Upper lobe of left lung (tissue), 6 donors: ENCODE measurements at regions not wholly inside any gene's neighbourhood (a gene's known extent, or its start where the extent isn't known, plus 50 kb on each side); places are given as distances from the start of the nearest gene placed in this dataset.
A peak's percentile ranks its signal among the peaks of the same experiment; 100 is the strongest.

Source experiments
- ATAC-seq, 2 donors: fragments of 200-7000 bp; cut with Tn5 transposase; one replicate each; pipeline ENCODE4 v1.9.1; 2022; ENCODE audit warnings: mild to moderate bottlenecking in 2 of 2, moderate library complexity in 2 of 2; ENCODE audit not compliant: low FRiP score in 2 of 2
- DNase-seq, 2 donors: peaks; one replicate each; pipeline ENCODE4 v3.0.0-alpha.2; 2019 to 2020
- H3K27ac ChIP-seq, 4 donors: fragments of 200-600 bp; sonication (generic); one replicate each; pipeline ENCODE4 v1.5.1; 2016 to 2019
- H3K27me3 ChIP-seq, 4 donors: fragments of 200-600 bp; sonication (generic); one replicate each; pipeline ENCODE4 v1.5.1; 2017 to 2019
- H3K36me3 ChIP-seq, 4 donors: fragments of 200-600 bp; sonication (generic); one replicate each; pipeline ENCODE4 v1.5.1; 2016 to 2019
- H3K4me1 ChIP-seq, 4 donors: fragments of 200-600 bp; sonication (generic); one replicate each; pipeline ENCODE4 v1.5.1; 2018 to 2019
- H3K4me3 ChIP-seq, 4 donors: fragments of 200-600 bp; sonication (generic); one replicate each; pipeline ENCODE4 v1.5.1; 2017 to 2019; ENCODE audit warnings: mild to moderate bottlenecking in 2 of 4, moderate library complexity in 1 of 4
- H3K9me3 ChIP-seq, 4 donors: fragments of 200-600 bp; sonication (generic); one replicate each; pipeline ENCODE4 v1.5.1; 2018 to 2019
- CTCF ChIP-seq, 6 experiments: fragments of 450-650 bp in 4 of 6; fragments of 200-600 bp in 2 of 6; sonication (generic) in 2 of 6; IDR thresholded peaks; one replicate each; pipeline ENCODE4 v1.5.1; 2016 to 2019; ENCODE audit warnings: antibody characterized with exemption in 6 of 6
- EP300 ChIP-seq, 4 donors: sonication (generic); formaldehyde crosslinking; IDR thresholded peaks; one replicate each; pipeline ENCODE4 v1.5.1; 2017; ENCODE audit warnings: antibody characterized with exemption in 4 of 4, control low read depth in 2 of 4
- POLR2A ChIP-seq, 4 donors: fragments of 450-650 bp; IDR thresholded peaks; one replicate each; pipeline ENCODE4 v1.5.1; 2016 to 2017; ENCODE audit warnings: antibody characterized with exemption in 4 of 4, mild to moderate bottlenecking in 2 of 4
- POLR2AphosphoS5 ChIP-seq, 2 donors: sonication (generic); formaldehyde crosslinking; IDR thresholded peaks; one replicate each; pipeline ENCODE4 v1.5.1; 2017; ENCODE audit warnings: antibody characterized with exemption in 2 of 2
- WGBS, 2 donors: methylation state at CpG; one replicate each; pipeline ENCODE4 v1.1.5; 2017 to 2018; 5-methylcytosine and 5-hydroxymethylcytosine counted together
- donor health status: DM: no; HTN: no; CAD: no; lungs with moderate emphysema.
- donor health status: DM: no; HTN: yes; CAD: no; lungs with severe emphysema.

- H3K4me1 ChIP-seq = peaks cover 0 to 7% (median 4%) of the 10 kb centered on the region in 4 donors
- WGBS, 2 donors = 89 to 98% methylated on average over 5 of the region's 5 CpGs
- DNase-seq = no peak
- H3K36me3 ChIP-seq = no peaks in the 10 kb centered on the region
- no peaks in the 10 kb centered on the region for H3K27me3 ChIP-seq
- no peak for ATAC-seq
- no peaks in the 10 kb centered on the region for H3K9me3 ChIP-seq
- no peak overlapping the region for H3K4me3 ChIP-seq
- TF ChIP-seq CTCF (IDR thresholded peaks at IDR 0.05) = no peak
- no peak for TF ChIP-seq POLR2AphosphoS5 (IDR thresholded peaks at IDR 0.05)
- no peak for TF ChIP-seq POLR2A (IDR thresholded peaks at IDR 0.05)
- TF ChIP-seq EP300 (IDR thresholded peaks at IDR 0.05) = no peak
- no peak overlapping the region for H3K27ac ChIP-seq
Measured at GRCh38 chr3:16092923-16093322, 81.6 kb upstream of the GALNT15 start.

DNA sequence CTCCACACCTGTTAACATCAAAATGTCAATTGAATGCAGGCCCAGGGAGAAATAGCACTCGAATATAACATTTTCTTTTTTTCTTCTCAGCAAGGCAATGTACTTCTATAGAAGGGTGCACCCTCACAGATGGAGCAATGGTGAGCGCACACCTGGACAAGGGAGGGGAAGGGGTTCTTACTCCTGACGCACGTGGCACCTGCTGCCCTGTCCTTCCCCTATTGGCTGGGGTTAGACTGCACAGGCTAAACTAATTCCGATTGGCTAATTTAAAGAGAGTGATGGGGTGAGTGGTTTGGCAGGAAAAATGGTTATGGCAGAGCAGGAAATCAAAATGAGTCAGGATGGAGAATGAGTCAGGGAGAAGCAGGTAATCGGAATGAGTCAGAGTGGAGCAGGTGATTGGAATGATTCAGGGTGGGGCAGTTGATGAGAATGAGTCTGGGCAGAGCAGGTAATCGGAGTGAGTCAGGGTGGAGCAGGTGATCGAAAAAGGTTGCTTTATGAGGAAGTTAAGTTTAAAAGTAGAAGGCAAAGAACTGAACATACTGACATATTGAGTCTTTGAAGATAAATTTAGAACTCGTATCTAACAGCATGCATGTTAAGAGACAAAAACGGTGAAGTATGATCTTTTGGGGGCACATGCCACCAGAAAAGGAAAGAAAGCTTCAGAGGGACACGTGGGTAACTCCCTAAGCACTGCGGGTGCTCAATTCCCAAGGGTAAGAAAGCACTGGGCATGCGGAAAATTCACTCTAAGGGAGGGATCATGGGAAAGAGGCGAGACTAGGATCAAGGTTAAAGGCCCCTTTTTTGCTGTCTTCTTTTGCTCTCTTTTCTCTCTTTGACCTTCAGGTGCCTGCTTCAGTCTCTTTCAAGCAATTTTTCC lies 72.9 kb upstream of the GALNT15 start:
- H3K27me3 ChIP-seq = no peaks in the 10 kb centered on the region
- WGBS, 2 donors = 82 to 86% methylated on average over 14 of the region's 14 CpGs
- TF ChIP-seq CTCF (IDR thresholded peaks at IDR 0.05) (no peak), POLR2AphosphoS5 (IDR thresholded peaks at IDR 0.05) (no peak), EP300 (IDR thresholded peaks at IDR 0.05) (no peak), POLR2A (IDR thresholded peaks at IDR 0.05) (no peak)
- H3K4me1 ChIP-seq = no peaks in the 10 kb centered on the region
- no peak overlapping the region for H3K4me3 ChIP-seq
- H3K27ac ChIP-seq = no peak overlapping the region
- DNase-seq = no peak
- no peaks in the 10 kb centered on the region for H3K9me3 ChIP-seq
- no peaks in the 10 kb centered on the region for H3K36me3 ChIP-seq
- no peak for ATAC-seq

DNA sequence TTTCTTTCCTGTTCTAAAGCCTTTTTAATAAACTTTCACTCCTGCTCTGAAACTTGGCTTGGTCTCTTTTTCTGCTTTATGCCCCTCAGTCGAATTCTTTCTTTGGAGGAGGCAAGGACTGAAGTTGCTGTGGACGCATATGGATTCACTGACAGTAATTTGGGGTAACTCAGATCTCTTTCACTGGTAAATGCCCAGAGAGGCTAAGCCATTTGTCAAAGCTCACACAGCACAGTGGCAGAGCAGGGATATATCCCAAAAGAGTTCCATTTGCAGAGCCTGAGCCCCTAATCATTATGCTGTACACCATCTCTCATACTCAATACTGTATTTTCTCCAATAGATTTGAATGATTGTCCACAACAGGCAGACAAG lies 72.3 kb upstream of the GALNT15 start:
- Histone ChIP-seq H3K27me3 (no peaks in the 10 kb centered on the region), H3K36me3 (no peaks in the 10 kb centered on the region), H3K9me3 (no peaks in the 10 kb centered on the region), H3K4me1 (no peaks in the 10 kb centered on the region), H3K27ac (peak overlapping the region in 1 of 4 donors; percentile 26), H3K4me3 (no peak overlapping the region)
- ATAC-seq (no peak), DNase-seq (no peak)
- TF ChIP-seq EP300 (IDR thresholded peaks at IDR 0.05) = no peak
- TF ChIP-seq POLR2A (IDR thresholded peaks at IDR 0.05) = no peak
- TF ChIP-seq POLR2AphosphoS5 (IDR thresholded peaks at IDR 0.05) = no peak
- no peak for TF ChIP-seq CTCF (IDR thresholded peaks at IDR 0.05)
- WGBS, 2 donors = 83 to 93% methylated on average over 2 of the region's 2 CpGs

GRCh38 chr3:16102905-16103364 lies 71.5 kb upstream of the GALNT15 start:
- H3K27ac ChIP-seq = peak overlapping the region in 2 of 4 donors; percentile 19 to 38
- peak; percentile 63 to 84 for ATAC-seq
- peaks cover 0 to under 1% (median 0%) of the 10 kb centered on the region in 4 donors for H3K4me1 ChIP-seq
- TF ChIP-seq CTCF (IDR thresholded peaks at IDR 0.05) (no peak), POLR2AphosphoS5 (IDR thresholded peaks at IDR 0.05) (peak in 1 of 2 donors; percentile 15)
- H3K9me3 ChIP-seq = no peaks in the 10 kb centered on the region
- no peak for DNase-seq
- H3K27me3 ChIP-seq = no peaks in the 10 kb centered on the region
- no peak overlapping the region for H3K4me3 ChIP-seq
- H3K36me3 ChIP-seq = no peaks in the 10 kb centered on the region

DNA sequence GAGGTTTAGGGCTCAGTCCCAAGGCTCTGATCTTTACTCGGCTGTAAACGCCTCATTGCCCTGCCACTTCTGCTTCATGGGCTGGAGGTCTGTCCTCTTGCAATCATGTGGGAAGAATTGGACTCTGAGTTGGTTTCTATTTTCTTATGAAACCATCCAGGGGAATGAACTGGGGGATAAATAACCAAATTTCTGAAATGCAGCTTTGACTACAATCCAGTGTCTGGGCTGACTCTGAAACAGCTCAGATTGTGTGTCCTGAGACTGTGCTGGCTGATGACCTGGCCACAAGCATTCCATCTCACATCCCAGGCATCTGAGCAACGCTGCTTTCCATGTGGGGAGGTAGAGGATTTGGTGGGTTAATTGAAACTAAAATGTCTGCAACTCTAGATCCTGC lies 71.0 kb upstream of the GALNT15 start:
- peak in 1 of 2 donors; percentile 4 for TF ChIP-seq POLR2AphosphoS5 (IDR thresholded peaks at IDR 0.05)
- no peak for TF ChIP-seq EP300 (IDR thresholded peaks at IDR 0.05)
- Histone ChIP-seq H3K9me3 (no peaks in the 10 kb centered on the region), H3K4me3 (no peak overlapping the region), H3K4me1 (peaks cover 0 to 3% (median 0%) of the 10 kb centered on the region in 4 donors), H3K27me3 (no peaks in the 10 kb centered on the region), H3K27ac (peak overlapping the region in 2 of 4 donors; percentile 19 to 38), H3K36me3 (no peaks in the 10 kb centered on the region)
- DNase-seq (no peak), ATAC-seq (peak; percentile 44 to 85)
- WGBS, 2 donors = 75 to 80% methylated on average over 3 of the region's 3 CpGs
